Hepatocyte (in vitro differentiated cells): ENCODE measurements at regions not wholly inside any gene's neighbourhood (a gene's known extent, or its start where the extent isn't known, plus 50 kb on each side); places are given as distances from the start of the nearest gene placed in this dataset.

Experiments
- EZH2phosphoT487 ChIP-seq: fragments of 200-600 bp; sonication (generic); IDR thresholded peaks from one replicate; pipeline ENCODE4 v1.6.1; 2018; ENCODE audit warnings: antibody characterized with exemption, mild to moderate bottlenecking, low read depth, moderate library complexity; ENCODE audit not compliant: unreplicated experiment, severe bottlenecking
- TF ChIP-seq, protein P1 (sequence below): fragments of 200-600 bp; sonication (generic); IDR thresholded peaks from 2 replicates; pipeline ENCODE4 v1.5.1; 2016; ENCODE audit warnings: antibody characterized with exemption, mild to moderate bottlenecking; ENCODE audit not compliant: poor library complexity

DNA sequence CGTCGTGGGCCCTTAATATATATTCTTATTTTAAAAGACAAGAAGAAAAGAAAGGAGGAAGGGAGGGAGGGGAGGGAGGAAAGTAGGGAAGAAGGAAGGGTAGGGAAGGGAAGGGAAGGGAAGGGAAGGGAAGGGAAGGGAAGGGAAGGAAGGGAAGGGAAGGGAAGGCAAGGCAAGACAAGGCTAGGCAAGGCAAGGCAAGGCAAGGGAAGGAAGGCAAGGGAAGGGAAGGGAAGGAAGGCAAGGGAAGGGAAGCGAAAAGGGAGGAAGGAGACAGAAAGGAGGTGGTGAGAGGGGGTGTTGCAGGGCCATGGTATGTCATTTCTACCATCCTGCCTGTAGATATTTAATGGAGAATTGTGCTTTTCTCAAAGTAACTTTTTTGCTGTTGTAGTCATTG lies 83.9 kb upstream of the BTBD3 start:
- TF ChIP-seq, protein P1, sequence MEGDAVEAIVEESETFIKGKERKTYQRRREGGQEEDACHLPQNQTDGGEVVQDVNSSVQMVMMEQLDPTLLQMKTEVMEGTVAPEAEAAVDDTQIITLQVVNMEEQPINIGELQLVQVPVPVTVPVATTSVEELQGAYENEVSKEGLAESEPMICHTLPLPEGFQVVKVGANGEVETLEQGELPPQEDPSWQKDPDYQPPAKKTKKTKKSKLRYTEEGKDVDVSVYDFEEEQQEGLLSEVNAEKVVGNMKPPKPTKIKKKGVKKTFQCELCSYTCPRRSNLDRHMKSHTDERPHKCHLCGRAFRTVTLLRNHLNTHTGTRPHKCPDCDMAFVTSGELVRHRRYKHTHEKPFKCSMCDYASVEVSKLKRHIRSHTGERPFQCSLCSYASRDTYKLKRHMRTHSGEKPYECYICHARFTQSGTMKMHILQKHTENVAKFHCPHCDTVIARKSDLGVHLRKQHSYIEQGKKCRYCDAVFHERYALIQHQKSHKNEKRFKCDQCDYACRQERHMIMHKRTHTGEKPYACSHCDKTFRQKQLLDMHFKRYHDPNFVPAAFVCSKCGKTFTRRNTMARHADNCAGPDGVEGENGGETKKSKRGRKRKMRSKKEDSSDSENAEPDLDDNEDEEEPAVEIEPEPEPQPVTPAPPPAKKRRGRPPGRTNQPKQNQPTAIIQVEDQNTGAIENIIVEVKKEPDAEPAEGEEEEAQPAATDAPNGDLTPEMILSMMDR = no peak
- no peak for TF ChIP-seq EZH2phosphoT487
